CD4-positive, alpha-beta T cell treated with Interleukin-6 for 4 hours (primary cell): ENCODE measurements at regions not wholly inside any gene's neighbourhood (a gene's known extent, or its start where the extent isn't known, plus 50 kb on each side); places are given as distances from the start of the nearest gene placed in this dataset.
"Not testable (repeated sequence)": the region's sequence is repeated elsewhere in the genome, so short reads cannot be mapped to it uniquely, and the experiment has no call there.

ENCODE experiments used
- DNase-seq: peaks from one replicate; pipeline ENCODE4 v3.0.0-alpha.2; 2020; ENCODE audit warnings: mixed read lengths

DNA sequence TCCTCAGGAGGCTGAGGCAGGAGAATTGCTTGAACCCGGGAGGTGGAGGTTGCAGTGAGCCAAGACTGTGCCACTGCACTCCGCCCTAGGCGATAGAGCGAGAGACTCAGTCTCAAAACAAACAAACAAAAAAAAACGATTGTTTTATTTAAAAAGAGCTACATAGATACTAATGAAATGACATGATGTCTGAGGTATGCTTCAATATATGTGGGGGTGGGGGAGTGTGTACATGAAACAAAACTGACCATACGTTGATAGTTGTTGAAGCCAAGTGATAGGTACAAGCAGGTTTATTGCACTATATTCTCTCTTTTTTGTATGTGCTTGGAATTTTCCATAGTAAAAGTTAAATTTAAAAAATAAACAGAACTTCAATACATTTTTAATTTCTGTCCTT is 240.1 kb downstream of the TFAP2A start:
- no peak for DNase-seq

- DNase-seq: no peak
These were observed 240.8 kb downstream of the TFAP2A start for GRCh38 chr6:10174056-10174455.

- DNase-seq: not testable (repeated sequence)
These were observed 243.2 kb downstream of the TFAP2A start for GRCh38 chr6:10171706-10172105.

- DNase-seq: no peak
These were observed 244.1 kb downstream of the TFAP2A start for GRCh38 chr6:10170816-10171215.

DNA sequence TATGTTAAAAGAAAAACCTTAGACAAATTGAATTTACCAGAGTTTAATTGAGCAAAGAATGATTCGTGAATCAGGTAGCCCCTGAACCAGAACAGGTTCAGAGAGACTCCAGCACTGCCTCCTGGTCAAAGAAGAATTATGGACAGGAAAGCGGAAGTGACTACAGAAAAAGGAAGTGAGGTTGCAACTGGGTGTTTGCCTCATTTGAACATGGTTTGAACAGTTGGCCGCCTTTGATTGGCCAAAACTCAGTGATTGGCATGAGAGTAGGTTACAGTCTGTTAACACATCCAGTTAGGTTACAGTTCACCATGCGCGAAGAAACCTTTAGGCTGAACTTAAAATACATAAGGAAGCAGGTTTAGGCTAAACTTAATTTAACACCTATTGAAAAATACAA is 248.8 kb downstream of the TFAP2A start:
- no peak for DNase-seq

GRCh38 chr6:10163203-10163962 is 251.5 kb downstream of the TFAP2A start:
- no peak for DNase-seq

GRCh38 chr6:10156875-10157274 is 258.0 kb downstream of the TFAP2A start:
- no peak for DNase-seq

DNA sequence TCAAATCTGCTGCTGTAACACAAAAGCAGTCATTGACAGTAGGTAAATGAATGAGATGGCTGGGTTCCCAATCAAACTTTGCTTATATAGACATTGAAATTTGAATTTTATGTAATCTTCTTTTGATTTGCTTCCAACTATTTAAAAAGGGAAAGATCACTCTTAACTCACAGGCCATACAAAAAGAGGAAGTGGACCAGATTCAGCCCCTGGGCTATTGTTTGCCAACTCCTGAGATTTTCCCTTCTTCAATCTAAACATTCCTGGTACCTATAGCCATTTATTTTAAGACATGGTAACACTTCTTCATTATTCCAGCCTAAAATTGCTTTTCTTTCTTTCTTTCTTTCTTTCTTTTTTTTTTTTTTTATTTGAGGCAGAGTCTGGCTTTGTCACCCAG is 260.6 kb downstream of the TFAP2A start:
- no peak for DNase-seq

DNA sequence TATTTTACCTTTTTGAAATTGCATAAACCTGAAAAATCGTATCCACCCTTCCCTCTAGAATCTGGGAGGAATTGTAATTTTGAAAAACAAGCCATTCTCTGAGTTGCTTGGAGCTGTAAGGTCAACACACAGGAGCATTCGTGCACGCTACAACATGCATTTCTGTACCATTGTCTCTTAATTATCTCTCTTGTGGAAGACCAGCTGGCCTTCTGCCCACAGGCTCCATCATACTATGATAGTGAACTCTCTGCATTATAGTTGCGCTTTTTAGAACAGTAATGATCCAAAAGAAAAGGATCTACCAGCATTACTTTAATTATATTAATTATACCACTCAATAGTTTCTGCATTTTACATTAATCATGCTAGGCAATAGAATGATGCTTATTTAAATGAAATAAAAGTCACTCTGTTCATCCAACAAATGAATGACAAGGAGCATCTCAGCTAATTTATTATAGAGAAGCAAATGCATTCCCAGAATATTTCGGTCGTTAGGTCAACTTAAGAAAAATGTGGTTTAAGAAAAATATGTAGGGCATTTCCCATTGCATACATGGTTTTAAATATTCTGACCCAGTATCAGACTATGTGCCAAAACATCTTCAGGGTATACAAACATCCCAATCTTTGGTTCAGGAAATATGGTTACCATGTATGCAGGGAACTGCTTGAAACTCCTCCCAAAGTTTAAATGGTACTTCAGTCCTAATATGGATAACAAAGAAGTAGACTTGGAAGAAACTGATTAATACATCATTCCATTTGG is 263.5 kb downstream of the TFAP2A start:
- DNase-seq: no peak

- DNase-seq: no peak
These were observed 265.3 kb downstream of the TFAP2A start for GRCh38 chr6:10149603-10150002.

DNA sequence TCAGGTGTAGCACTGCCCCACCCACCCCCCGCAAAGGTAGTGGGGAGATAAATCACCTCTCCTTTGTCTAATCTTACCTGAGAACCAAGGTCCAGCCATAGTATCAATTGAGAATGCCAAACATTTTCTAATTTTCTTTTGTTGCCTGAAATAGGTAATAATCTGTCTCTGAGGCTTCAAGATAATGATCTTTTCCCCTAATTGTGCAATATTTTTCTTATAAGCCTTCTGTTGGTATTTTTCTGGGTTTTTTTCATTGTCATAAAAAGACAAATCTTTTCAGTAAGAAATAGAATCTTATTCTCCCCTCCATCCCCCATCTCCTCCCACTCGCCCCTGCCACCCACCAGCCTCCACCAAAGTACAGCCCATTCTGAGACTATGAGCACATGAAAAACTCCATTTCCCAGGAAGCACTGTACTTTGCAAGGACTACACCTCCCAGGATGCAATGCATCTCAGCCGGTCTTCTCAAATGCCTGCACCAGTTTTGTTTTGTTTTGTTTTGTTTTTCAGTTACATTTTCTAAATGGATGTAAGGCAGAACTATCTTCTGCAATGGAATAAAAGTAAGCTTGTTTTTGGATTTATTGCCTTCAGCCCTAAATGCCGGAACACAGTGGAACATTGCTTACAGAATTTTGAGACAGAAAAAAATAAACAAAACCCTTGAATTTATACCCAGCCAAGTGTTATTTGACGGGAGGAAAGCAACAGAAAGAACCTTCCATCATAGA is 268.0 kb downstream of the TFAP2A start:
- no peak for DNase-seq

DNA sequence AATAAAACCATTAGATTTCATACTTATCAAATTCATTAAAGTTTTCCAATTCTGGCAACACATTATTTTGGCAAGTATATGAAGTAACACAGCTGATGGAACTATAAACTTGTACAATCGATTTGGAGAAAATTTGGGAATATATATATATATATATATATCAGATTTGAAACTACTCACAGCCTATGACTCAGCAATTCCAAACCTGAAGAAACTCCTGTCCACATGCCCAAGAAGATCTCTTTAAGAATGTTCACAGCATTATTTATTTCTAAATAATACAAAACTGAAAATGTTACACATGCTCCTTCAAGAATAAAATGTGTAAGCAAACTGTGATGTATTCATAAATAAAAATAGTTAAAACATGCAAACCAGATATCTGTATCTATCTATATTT is 270.1 kb downstream of the TFAP2A start:
- DNase-seq: no peak

- DNase-seq: no peak
These were observed 273.0 kb downstream of the TFAP2A start for GRCh38 chr6:10141746-10142443.

- DNase-seq: no peak
These were observed 274.1 kb downstream of the TFAP2A start for GRCh38 chr6:10140824-10141223.

DNA sequence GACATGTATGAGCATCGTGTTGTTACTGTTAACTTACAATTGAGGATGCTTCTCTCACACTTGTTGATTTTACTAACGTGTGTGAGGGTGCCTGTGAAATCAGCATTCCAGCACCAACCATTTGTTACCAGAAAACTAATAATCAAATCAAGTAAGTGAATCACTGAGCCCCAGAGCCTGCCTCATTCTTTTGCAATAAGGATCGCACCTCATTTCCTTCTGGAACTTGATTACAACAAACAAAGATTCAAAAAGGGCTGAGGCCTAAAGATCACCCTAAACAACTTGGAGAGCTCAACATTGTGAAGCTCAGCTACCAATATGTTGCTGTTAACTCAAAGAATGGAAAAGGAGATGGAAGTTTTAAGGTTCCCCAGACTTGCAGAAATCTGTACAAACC is 274.7 kb downstream of the TFAP2A start:
- no peak for DNase-seq

GRCh38 chr6:10138917-10139316 is 276.0 kb downstream of the TFAP2A start:
- DNase-seq: no peak

- DNase-seq: no peak
These were observed 278.2 kb downstream of the TFAP2A start for GRCh38 chr6:10136636-10137035.

DNA sequence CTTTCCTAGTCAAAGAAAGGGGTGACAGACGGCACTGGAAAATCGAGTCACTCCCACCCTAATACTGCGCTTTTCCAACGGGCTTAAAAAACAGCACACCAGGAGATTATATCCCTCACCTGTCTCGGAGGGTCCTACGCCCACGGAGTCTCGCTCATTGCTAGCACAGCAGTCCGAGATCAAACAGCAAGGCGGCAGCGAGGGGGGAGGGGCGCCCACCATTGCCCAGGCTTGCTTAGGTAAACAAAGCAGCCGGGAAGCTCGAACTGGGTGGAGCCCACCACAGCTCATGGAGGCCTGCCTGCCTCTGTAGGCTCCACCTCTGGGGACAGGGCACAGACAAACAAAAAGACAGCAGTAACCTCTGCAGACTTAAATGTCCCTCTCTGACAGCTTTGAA is 280.7 kb downstream of the TFAP2A start:
- DNase-seq: not testable (repeated sequence)

GRCh38 chr6:10128721-10129120 is 286.2 kb downstream of the TFAP2A start:
- DNase-seq: no peak

GRCh38 chr6:10122164-10122563 is 292.7 kb downstream of the TFAP2A start:
- DNase-seq: no peak

GRCh38 chr6:10112871-10113549 is 301.9 kb downstream of the TFAP2A start:
- DNase-seq: no peak

GRCh38 chr6:10111975-10112374 is 302.9 kb downstream of the TFAP2A start:
- DNase-seq: no peak
